ENCODE measurements at regions not wholly inside any gene's neighbourhood (a gene's known extent, or its start where the extent isn't known, plus 50 kb on each side); places are given as distances from the start of the nearest gene placed in this dataset.

GRCh38 chr1:4086921-4087320 lies 186.8 kb upstream of the C1orf174 start:
- H3K4me2 ChIP-seq (ENCODE audit: low read length) = no peak overlapping the region
- no peaks in the 10 kb centered on the region for H3K9me3 ChIP-seq (ENCODE audit: insufficient read depth, low read length)
- no peaks in the 10 kb centered on the region for H4K20me1 ChIP-seq (ENCODE audit: insufficient read depth, low read length)
- H3K4me3 ChIP-seq (ENCODE audit: low read length) = no peak overlapping the region
- no peaks in the 10 kb centered on the region for H3K27me3 ChIP-seq (ENCODE audit: low read depth, low read length)
- no peaks in the 10 kb centered on the region for H3K4me1 ChIP-seq (ENCODE audit: low read length)
- no peaks in the 10 kb centered on the region for H3K79me2 ChIP-seq (ENCODE audit: low read length)
- H2AFZ ChIP-seq (ENCODE audit: low read depth, low read length) = no peak overlapping the region
- no peaks in the 10 kb centered on the region for H3K36me3 ChIP-seq (replicated peaks; ENCODE audit: low read depth, low read length)
- no peak overlapping the region for H3K27ac ChIP-seq (ENCODE audit: low read length)
- TF ChIP-seq, protein P1, sequence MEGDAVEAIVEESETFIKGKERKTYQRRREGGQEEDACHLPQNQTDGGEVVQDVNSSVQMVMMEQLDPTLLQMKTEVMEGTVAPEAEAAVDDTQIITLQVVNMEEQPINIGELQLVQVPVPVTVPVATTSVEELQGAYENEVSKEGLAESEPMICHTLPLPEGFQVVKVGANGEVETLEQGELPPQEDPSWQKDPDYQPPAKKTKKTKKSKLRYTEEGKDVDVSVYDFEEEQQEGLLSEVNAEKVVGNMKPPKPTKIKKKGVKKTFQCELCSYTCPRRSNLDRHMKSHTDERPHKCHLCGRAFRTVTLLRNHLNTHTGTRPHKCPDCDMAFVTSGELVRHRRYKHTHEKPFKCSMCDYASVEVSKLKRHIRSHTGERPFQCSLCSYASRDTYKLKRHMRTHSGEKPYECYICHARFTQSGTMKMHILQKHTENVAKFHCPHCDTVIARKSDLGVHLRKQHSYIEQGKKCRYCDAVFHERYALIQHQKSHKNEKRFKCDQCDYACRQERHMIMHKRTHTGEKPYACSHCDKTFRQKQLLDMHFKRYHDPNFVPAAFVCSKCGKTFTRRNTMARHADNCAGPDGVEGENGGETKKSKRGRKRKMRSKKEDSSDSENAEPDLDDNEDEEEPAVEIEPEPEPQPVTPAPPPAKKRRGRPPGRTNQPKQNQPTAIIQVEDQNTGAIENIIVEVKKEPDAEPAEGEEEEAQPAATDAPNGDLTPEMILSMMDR (IDR thresholded peaks at IDR 0.05; ENCODE audit: low read depth, low read length) = no peak
- no peak for TF ChIP-seq EZH2phosphoT487 (IDR thresholded peaks at IDR 0.05; ENCODE audit: low read depth)
- H3K9ac ChIP-seq (ENCODE audit: low read length) = no peak overlapping the region

DNA sequence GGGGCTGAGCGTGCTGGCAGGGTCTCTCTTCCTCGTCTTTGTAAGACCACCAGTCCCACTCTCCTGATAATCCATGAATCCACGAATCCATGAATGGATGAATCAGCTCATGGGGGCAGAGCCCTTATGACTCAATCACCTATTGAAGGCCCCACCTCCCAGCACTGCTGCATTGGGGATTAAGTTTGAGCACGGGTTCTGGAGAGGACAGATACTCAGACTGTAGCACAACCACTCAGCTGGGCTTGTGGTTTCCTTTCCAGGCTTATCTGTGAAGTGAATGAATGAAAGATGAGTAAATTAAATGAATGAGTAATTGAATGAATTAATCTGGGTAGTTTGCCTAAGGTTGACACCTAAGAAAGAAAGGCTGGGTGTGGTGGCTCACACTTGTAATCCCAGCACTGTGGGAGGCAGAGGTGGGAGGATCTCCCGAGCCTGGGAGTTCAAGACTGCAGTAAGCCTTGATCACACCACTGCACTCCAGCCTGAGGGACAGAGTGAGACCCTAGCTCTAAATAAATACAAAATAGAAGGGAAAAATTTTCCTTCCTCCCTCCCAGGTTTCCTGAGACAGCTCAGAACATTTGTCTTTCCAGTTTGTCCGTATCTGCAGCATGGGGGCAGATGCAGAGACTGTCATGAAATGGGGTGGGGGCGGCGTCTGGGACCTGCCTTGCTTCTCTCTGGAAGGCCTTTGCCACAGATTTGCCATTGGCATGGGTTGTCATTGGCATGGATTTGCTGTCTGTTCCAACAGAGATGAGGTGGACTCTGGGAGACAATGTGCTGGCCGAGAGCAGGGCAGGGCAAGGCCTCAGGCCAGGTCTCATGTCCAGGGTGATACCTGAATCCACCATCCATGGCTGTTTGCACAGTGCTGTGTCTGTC lies 187.7 kb upstream of the C1orf174 start:
- TF ChIP-seq, protein P1 (IDR thresholded peaks at IDR 0.05; ENCODE audit: low read depth, low read length) = no peak
- TF ChIP-seq EZH2phosphoT487 (IDR thresholded peaks at IDR 0.05; ENCODE audit: low read depth) = no peak
- H3K9me3 ChIP-seq (ENCODE audit: insufficient read depth, low read length) = no peaks in the 10 kb centered on the region
- no peaks in the 10 kb centered on the region for H4K20me1 ChIP-seq (ENCODE audit: insufficient read depth, low read length)
- no peak overlapping the region for H3K4me2 ChIP-seq (ENCODE audit: low read length)
- H2AFZ ChIP-seq (ENCODE audit: low read depth, low read length) = no peak overlapping the region
- no peaks in the 10 kb centered on the region for H3K36me3 ChIP-seq (replicated peaks; ENCODE audit: low read depth, low read length)
- no peaks in the 10 kb centered on the region for H3K27me3 ChIP-seq (ENCODE audit: low read depth, low read length)
- no peak overlapping the region for H3K9ac ChIP-seq (ENCODE audit: low read length)
- no peaks in the 10 kb centered on the region for H3K79me2 ChIP-seq (ENCODE audit: low read length)
- H3K4me3 ChIP-seq (ENCODE audit: low read length) = no peak overlapping the region
- no peak overlapping the region for H3K27ac ChIP-seq (ENCODE audit: low read length)
- H3K4me1 ChIP-seq (ENCODE audit: low read length) = no peaks in the 10 kb centered on the region

- Histone ChIP-seq H3K4me3 (ENCODE audit: low read length) (no peak overlapping the region), H4K20me1 (ENCODE audit: insufficient read depth, low read length) (no peaks in the 10 kb centered on the region), H3K27me3 (ENCODE audit: low read depth, low read length) (no peaks in the 10 kb centered on the region), H3K9ac (ENCODE audit: low read length) (no peak overlapping the region), H3K79me2 (ENCODE audit: low read length) (no peaks in the 10 kb centered on the region), H3K4me2 (ENCODE audit: low read length) (no peak overlapping the region), H3K9me3 (ENCODE audit: insufficient read depth, low read length) (no peaks in the 10 kb centered on the region), H2AFZ (ENCODE audit: low read depth, low read length) (no peak overlapping the region), H3K4me1 (ENCODE audit: low read length) (no peaks in the 10 kb centered on the region), H3K27ac (ENCODE audit: low read length) (no peak overlapping the region), H3K36me3 (replicated peaks; ENCODE audit: low read depth, low read length) (no peaks in the 10 kb centered on the region)
- TF ChIP-seq, protein P1 (IDR thresholded peaks at IDR 0.05; ENCODE audit: low read depth, low read length) = no peak
- no peak for TF ChIP-seq EZH2phosphoT487 (IDR thresholded peaks at IDR 0.05; ENCODE audit: low read depth)
Measured at GRCh38 chr1:4088676-4089075, 188.6 kb upstream of the C1orf174 start.

GRCh38 chr1:4089421-4090175 lies 189.5 kb upstream of the C1orf174 start:
- Histone ChIP-seq H3K4me1 (ENCODE audit: low read length) (no peaks in the 10 kb centered on the region), H3K79me2 (ENCODE audit: low read length) (no peaks in the 10 kb centered on the region), H3K27ac (ENCODE audit: low read length) (no peak overlapping the region), H2AFZ (ENCODE audit: low read depth, low read length) (no peak overlapping the region), H3K27me3 (ENCODE audit: low read depth, low read length) (no peaks in the 10 kb centered on the region), H3K4me2 (ENCODE audit: low read length) (no peak overlapping the region), H3K36me3 (replicated peaks; ENCODE audit: low read depth, low read length) (no peaks in the 10 kb centered on the region), H3K9ac (ENCODE audit: low read length) (no peak overlapping the region), H3K4me3 (ENCODE audit: low read length) (no peak overlapping the region), H4K20me1 (ENCODE audit: insufficient read depth, low read length) (no peaks in the 10 kb centered on the region), H3K9me3 (ENCODE audit: insufficient read depth, low read length) (no peaks in the 10 kb centered on the region)
- TF ChIP-seq EZH2phosphoT487 (IDR thresholded peaks at IDR 0.05; ENCODE audit: low read depth) = no peak
- TF ChIP-seq, protein P1 (IDR thresholded peaks at IDR 0.05; ENCODE audit: low read depth, low read length) = no peak
